IMR-90 (cell line): ENCODE measurements at regions not wholly inside any gene's neighbourhood (a gene's known extent, or its start where the extent isn't known, plus 50 kb on each side); places are given as distances from the start of the nearest gene placed in this dataset.
A peak's percentile ranks its signal among the peaks of the same experiment; 100 is the strongest.

Source experiments
- ATAC-seq: fragments of 200-7000 bp; cut with Tn5 transposase; 2 replicates; pipeline ENCODE4 v1.9.1; 2020; ENCODE audit warnings: low read depth, mild to moderate bottlenecking, moderate library complexity
- BruUV-seq: library from RNA; stranded (reverse); fragments of 400-500 nt; replicated peaks from 2 replicates; lab custom pipeline; 2021; lab: Mats Ljungman, UMichigan
- CTCF ChIA-PET: fragments of 300-600 bp; formaldehyde crosslinking; extraction: SDS; loops from one replicate; lab custom pipeline; 2021; ENCODE audit warnings: antibody characterized with exemption; lab: Yijun Ruan, JAX
- POLR2A ChIA-PET: fragments of 300-600 bp; sonication (Branson Sonifier 250); formaldehyde crosslinking; loops from one replicate; lab custom pipeline; 2022; ENCODE audit warnings: antibody characterized with exemption; ENCODE audit not compliant: unreplicated experiment; lab: Charles Lee
- DNase-seq: peaks from one replicate; pipeline ENCODE4 v3.0.0; 2013
- H2AFZ ChIP-seq: replicated peaks from 2 replicates; pipeline ENCODE3; 2013; ENCODE audit warnings: low read length, mild to moderate bottlenecking; ENCODE audit not compliant: poor library complexity
- H2AK5ac ChIP-seq: 2 replicates; pipeline ENCODE4 v1.6.1; 2013; ENCODE audit warnings: low read depth, low read length, inconsistent platforms
- H2AK9ac ChIP-seq: replicated peaks from 2 replicates; pipeline ENCODE3; 2013; ENCODE audit warnings: mild to moderate bottlenecking, low read depth, low read length, moderate library complexity; ENCODE audit not compliant: poor library complexity
- H2BK120ac ChIP-seq: 2 replicates; pipeline ENCODE4 v1.6.1; 2013; ENCODE audit warnings: low read depth, low read length, inconsistent platforms
- H2BK15ac ChIP-seq: 3 replicates; pipeline ENCODE4 v1.6.1; 2013; ENCODE audit warnings: low read depth, low read length, inconsistent platforms
- H2BK20ac ChIP-seq: 2 replicates; pipeline ENCODE4 v1.6.1; 2013; ENCODE audit warnings: low read depth, mild to moderate bottlenecking, inconsistent platforms, low read length, moderate library complexity
- H2BK5ac ChIP-seq: 2 replicates; pipeline ENCODE4 v1.6.1; 2013; ENCODE audit warnings: mild to moderate bottlenecking, low read depth, low read length, inconsistent platforms; ENCODE audit not compliant: poor library complexity, severe bottlenecking
- H3K14ac ChIP-seq: replicated peaks from 2 replicates; pipeline ENCODE4 v1.6.1; 2013; ENCODE audit warnings: low read depth, low read length, inconsistent platforms
- H3K18ac ChIP-seq: 2 replicates; pipeline ENCODE4 v1.6.1; 2013; ENCODE audit warnings: low read depth, low read length, control low read depth
- H3K23ac ChIP-seq: 2 replicates; pipeline ENCODE4 v1.6.1; 2013; ENCODE audit warnings: low read depth, low read length, inconsistent platforms
- H3K27ac ChIP-seq: 2 replicates; pipeline ENCODE4 v1.5.1; 2013; ENCODE audit warnings: mild to moderate bottlenecking, control low read depth, low read length; ENCODE audit not compliant: insufficient read depth
- H3K27me3 ChIP-seq: 2 replicates; pipeline ENCODE4 v1.6.1; 2013; ENCODE audit warnings: low read length; ENCODE audit not compliant: control insufficient read depth, insufficient read depth
- H3K36me3 ChIP-seq: 2 replicates; pipeline ENCODE4 v1.6.1; 2013; ENCODE audit warnings: low read length, mixed read lengths; ENCODE audit not compliant: control insufficient read depth, insufficient read depth
- H3K4ac ChIP-seq: 2 replicates; pipeline ENCODE4 v1.6.1; 2013; ENCODE audit warnings: low read depth, low read length, inconsistent platforms
- H3K4me1 ChIP-seq: 2 replicates; pipeline ENCODE4 v1.6.1; 2013; ENCODE audit warnings: low read length, mixed read lengths; ENCODE audit not compliant: control insufficient read depth, insufficient read depth
- H3K4me2 ChIP-seq: 2 replicates; pipeline ENCODE4 v1.6.1; 2013; ENCODE audit warnings: low read depth, mild to moderate bottlenecking, control low read depth, low read length, moderate library complexity
- H3K4me3 ChIP-seq: 2 replicates; pipeline ENCODE4 v1.5.1; 2013; ENCODE audit warnings: low read depth, mild to moderate bottlenecking, control low read depth, low read length, moderate library complexity; ENCODE audit not compliant: insufficient read depth
- H3K56ac ChIP-seq: 2 replicates; pipeline ENCODE4 v1.6.1; 2013; ENCODE audit warnings: low read length, inconsistent platforms; ENCODE audit not compliant: insufficient read depth; ENCODE audit errors: extremely low read depth
- H3K79me1 ChIP-seq, 2 experiments: 2 replicates each; pipeline ENCODE4 v1.6.1; 2013; ENCODE audit warnings: low read length in 2 of 2, inconsistent platforms in 1 of 2, low read depth in 1 of 2
- H3K9ac ChIP-seq: 2 replicates; pipeline ENCODE4 v1.6.1; 2013; ENCODE audit warnings: low read depth, low read length, control low read depth
- H3K9me1 ChIP-seq: 2 replicates; pipeline ENCODE4 v1.6.1; 2013; ENCODE audit warnings: low read length, inconsistent platforms; ENCODE audit not compliant: insufficient read depth
- H3K9me3 ChIP-seq: 2 replicates; pipeline ENCODE4 v1.6.1; 2013; ENCODE audit warnings: low read length; ENCODE audit not compliant: control insufficient read depth, insufficient read depth
- H4K20me1 ChIP-seq: 2 replicates; pipeline ENCODE4 v1.6.1; 2013; ENCODE audit warnings: low read length, inconsistent platforms; ENCODE audit not compliant: insufficient read depth
- H4K5ac ChIP-seq: 2 replicates; pipeline ENCODE4 v1.6.1; 2013; ENCODE audit warnings: mild to moderate bottlenecking, low read depth, low read length, control low read depth
- H4K8ac ChIP-seq, 2 experiments: 2 replicates each; pipeline ENCODE4 v1.6.1; 2013; ENCODE audit warnings: low read depth in 2 of 2, low read length in 2 of 2, control low read depth in 1 of 2, inconsistent platforms in 1 of 2
- H4K91ac ChIP-seq: 2 replicates; pipeline ENCODE4 v1.6.1; 2013; ENCODE audit warnings: low read depth, low read length, inconsistent platforms; ENCODE audit not compliant: insufficient read depth
- CEBPB ChIP-seq: IDR thresholded peaks from 2 replicates; pipeline ENCODE4 v1.6.1; 2012; ENCODE audit warnings: low read depth, low read length, improper control_type of control experiment
- CHD1 ChIP-seq: IDR thresholded peaks from 2 replicates; pipeline ENCODE4 v1.6.1; 2012; ENCODE audit warnings: low read depth, low read length, improper control_type of control experiment
- MAFK ChIP-seq: IDR thresholded peaks from 2 replicates; pipeline ENCODE4 v1.6.1; 2012; ENCODE audit warnings: low read depth, low read length, improper control_type of control experiment
- MAZ ChIP-seq: IDR thresholded peaks from 2 replicates; pipeline ENCODE4 v1.6.1; 2012; ENCODE audit warnings: low read depth, mild to moderate bottlenecking, low read length, improper control_type of control experiment, moderate library complexity, borderline replicate concordance
- MXI1 ChIP-seq: IDR thresholded peaks from 2 replicates; pipeline ENCODE4 v1.6.1; 2012; ENCODE audit warnings: low read depth, mild to moderate bottlenecking, low read length, moderate library complexity, borderline replicate concordance
- POLR2A ChIP-seq: IDR thresholded peaks from 2 replicates; pipeline ENCODE4 v1.6.1; 2012; ENCODE audit warnings: mild to moderate bottlenecking, low read depth, low read length
- RAD21 ChIP-seq: IDR thresholded peaks from 2 replicates; pipeline ENCODE4 v1.6.1; 2012; ENCODE audit warnings: low read length, improper control_type of control experiment
- RCOR1 ChIP-seq: IDR thresholded peaks from 2 replicates; pipeline ENCODE4 v1.6.1; 2012; ENCODE audit warnings: mild to moderate bottlenecking, low read length, improper control_type of control experiment; ENCODE audit not compliant: insufficient replicate concordance
- RFX5 ChIP-seq: IDR thresholded peaks from 2 replicates; pipeline ENCODE4 v1.8.0; 2012; ENCODE audit warnings: low read depth, mild to moderate bottlenecking, low read length, moderate library complexity
- SMC3 ChIP-seq: fragments of 150-350 bp; IDR thresholded peaks from 2 replicates; pipeline ENCODE4 v1.6.1; 2016; ENCODE audit warnings: low read depth, mild to moderate bottlenecking, antibody characterized with exemption, low read length, moderate library complexity
- WGBS, 2 experiments: methylation state at CpG; one replicate each; pipeline versions ENCODE4 v1.1.5 to v1.1.7; 2013; ENCODE audit warnings: missing lambda C conversion rate in 2 of 2; ENCODE audit not compliant: insufficient read length in 1 of 2; ENCODE audit errors: extremely low coverage in 2 of 2; 5-methylcytosine and 5-hydroxymethylcytosine counted together
- dilution Hi-C: fragments of 300-500 bp; cut with HindIII; formaldehyde crosslinking; loops from one replicate; pipeline ENCODE4 v1.14.3; 2018; ENCODE audit warnings: low sequenced_read_pairs; ENCODE audit not compliant: unreplicated experiment
- in situ Hi-C: fragments of 300-500 bp; cut with MboI; formaldehyde crosslinking; loops from 3 replicates; pipeline ENCODE4 v1.14.3; 2019; ENCODE audit warnings: low sequenced_read_pairs, inconsistent platforms, mixed read lengths
- intact Hi-C: fragments of 100-400 bp; cut with micrococcal nuclease; formaldehyde crosslinking; loops from 2 replicates; pipeline ENCODE4 v1.10.0; 2022

DNA sequence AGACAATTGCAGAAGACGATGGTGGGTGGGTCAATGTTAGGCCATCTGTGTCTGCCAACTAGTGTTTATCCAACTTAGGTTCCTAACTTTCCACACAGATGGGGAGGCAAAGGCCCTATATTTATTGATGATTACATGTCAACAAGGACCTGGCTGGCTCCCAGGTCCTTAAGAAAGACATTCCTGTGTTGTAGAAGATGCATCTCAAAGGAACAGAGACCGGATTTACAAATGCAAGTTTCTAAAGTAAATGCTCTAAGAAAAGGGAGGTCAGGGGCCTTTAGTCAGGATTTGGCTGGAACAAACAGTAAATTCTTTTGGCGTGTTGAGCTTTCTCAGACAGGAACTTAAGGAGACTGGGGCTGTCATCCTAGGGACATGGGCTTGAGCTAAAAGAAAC, 175.0 kb downstream of the SH3BP4 start:
- TF ChIP-seq RCOR1 (no peak), POLR2A (no peak), MAZ (no peak), MXI1 (no peak), RAD21 (no peak), CEBPB (no peak), SMC3 (no peak), RFX5 (no peak), CHD1 (no peak), MAFK (no peak)
- intact Hi-C loops: no loop called here
- no peak overlapping the region for H4K8ac ChIP-seq
- dilution Hi-C loops: loop anchor here (25.0 kb wide), 1 partner anchor 611 kb away; no protein-coding TSS in a partner anchor
- H3K4me2 ChIP-seq: no peak overlapping the region
- ATAC-seq (peak; percentile 72), DNase-seq (no peak)
- no peaks in the 10 kb centered on the region for H4K20me1 ChIP-seq
- no peak overlapping the region for H3K4ac ChIP-seq
- no peak overlapping the region for H2AK5ac ChIP-seq
- in situ Hi-C loops: no loop called here
- no peak overlapping the region for H2BK20ac ChIP-seq
- no peak overlapping the region for H2AK9ac ChIP-seq
- H3K9ac ChIP-seq: no peak overlapping the region
- H3K4me3 ChIP-seq: no peak overlapping the region
- no peak overlapping the region for H4K5ac ChIP-seq
- peaks cover 13% of the 10 kb centered on the region for H3K27me3 ChIP-seq
- 22% methylated on average over 2 of the region's 3 CpGs; no CpG with 5 or more reads in 1 of the 2 experiments for WGBS, 2 experiments
- POLR2A ChIA-PET: no interaction called here
- H3K23ac ChIP-seq: no peak overlapping the region
- H2AFZ ChIP-seq: no peak overlapping the region
- CTCF ChIA-PET: no interaction called here
- no peaks in the 10 kb centered on the region for H3K36me3 ChIP-seq
- BruUV-seq: no TSS peak
- no peaks in the 10 kb centered on the region for H3K9me3 ChIP-seq
- no peak overlapping the region for H3K56ac ChIP-seq
- H2BK5ac ChIP-seq: no peak overlapping the region
- no peaks in the 10 kb centered on the region for H3K79me1 ChIP-seq
- no peaks in the 10 kb centered on the region; the same call in 1 of the 2 replicates for H3K9me1 ChIP-seq
- H2BK120ac ChIP-seq: no peak overlapping the region
- H3K4me1 ChIP-seq: peaks cover 2% of the 10 kb centered on the region; the same call in 1 of the 2 replicates
- H3K18ac ChIP-seq: no peak overlapping the region
- 0 out of 2 replicates have a peak overlapping the region, but pooled peaks have one; percentile 4 for H3K27ac ChIP-seq
- no peak overlapping the region for H4K91ac ChIP-seq
- H3K14ac ChIP-seq: no peak overlapping the region
- no peak overlapping the region for H2BK15ac ChIP-seq
